ENCODE measurements at regions not wholly inside any gene's neighbourhood (a gene's known extent, or its start where the extent isn't known, plus 50 kb on each side); places are given as distances from the start of the nearest gene placed in this dataset.

GRCh38 chr12:97250483-97250882, 212.1 kb upstream of the RMST start:
- Mint-ChIP-seq H3K27ac (no peak overlapping the region), H3K36me3 (no peaks in the 10 kb centered on the region), H3K4me1 (peaks cover 12% of the 10 kb centered on the region), H3K4me3 (no peak overlapping the region), H3K9me3 (no peaks in the 10 kb centered on the region), H3K27me3 (ENCODE audit: low read depth) (no peaks in the 10 kb centered on the region)
- TF ChIP-seq CTCF (IDR thresholded peaks at IDR 0.05; ENCODE audit: unreplicated experiment): no peak
- no peak for DNase-seq (ENCODE audit: low spot score in 2 of 2, unreplicated experiment in 2 of 2)

DNA sequence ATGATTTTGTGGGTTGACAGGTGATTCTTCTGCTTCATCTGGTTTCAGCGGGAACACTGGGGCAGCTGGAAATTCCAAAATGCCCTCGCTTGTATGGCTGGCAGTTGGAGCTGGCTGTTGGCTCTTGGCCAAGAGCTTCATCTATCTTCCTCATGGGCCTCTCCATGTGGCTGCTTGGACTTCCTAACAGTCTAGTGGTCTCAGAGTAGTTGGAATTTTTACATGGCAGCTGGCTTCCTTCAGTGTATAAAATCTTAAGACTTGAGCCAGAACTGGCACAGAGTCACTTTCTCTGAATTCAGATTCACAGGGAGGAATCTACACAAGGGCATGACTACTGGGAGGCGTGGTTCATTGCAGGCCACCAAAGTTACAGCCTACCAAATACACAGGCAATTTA, 204.9 kb upstream of the RMST start:
- no peak for DNase-seq (ENCODE audit: low spot score in 2 of 2, unreplicated experiment in 2 of 2)
- Mint-ChIP-seq H3K36me3 (no peaks in the 10 kb centered on the region), H3K9me3 (peaks cover under 1% of the 10 kb centered on the region), H3K4me1 (peaks cover 14% of the 10 kb centered on the region), H3K27me3 (ENCODE audit: low read depth) (no peaks in the 10 kb centered on the region), H3K27ac (no peak overlapping the region), H3K4me3 (no peak overlapping the region)
- TF ChIP-seq CTCF (IDR thresholded peaks at IDR 0.05; ENCODE audit: unreplicated experiment): no peak

DNA sequence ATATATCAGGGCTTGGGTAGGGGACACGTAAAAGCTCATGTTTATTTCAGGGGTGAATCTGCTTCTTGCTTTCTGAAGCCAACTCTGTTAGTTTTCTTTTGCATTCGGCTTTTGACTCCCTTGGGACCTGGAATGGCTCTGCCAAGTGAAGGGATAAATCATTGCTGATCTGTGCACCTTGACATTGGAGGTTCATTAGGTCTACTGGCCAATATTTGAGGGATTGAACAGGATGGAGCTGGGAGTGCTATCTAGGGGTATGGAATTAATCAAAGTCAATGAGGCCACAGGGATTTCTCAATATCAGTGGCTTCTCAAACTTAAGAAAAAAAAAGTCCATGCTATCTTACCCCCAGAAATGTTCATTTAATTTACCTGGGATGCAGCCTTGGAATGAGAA, 203.5 kb upstream of the RMST start:
- no peaks in the 10 kb centered on the region for H3K27me3 Mint-ChIP-seq (ENCODE audit: low read depth)
- H3K4me3 Mint-ChIP-seq: no peak overlapping the region
- H3K36me3 Mint-ChIP-seq: no peaks in the 10 kb centered on the region
- peaks cover 12% of the 10 kb centered on the region for H3K4me1 Mint-ChIP-seq
- H3K27ac Mint-ChIP-seq: no peak overlapping the region
- no peak for DNase-seq (ENCODE audit: low spot score in 2 of 2, unreplicated experiment in 2 of 2)
- H3K9me3 Mint-ChIP-seq: peaks cover 5% of the 10 kb centered on the region
- TF ChIP-seq CTCF (IDR thresholded peaks at IDR 0.05; ENCODE audit: unreplicated experiment): no peak

DNA sequence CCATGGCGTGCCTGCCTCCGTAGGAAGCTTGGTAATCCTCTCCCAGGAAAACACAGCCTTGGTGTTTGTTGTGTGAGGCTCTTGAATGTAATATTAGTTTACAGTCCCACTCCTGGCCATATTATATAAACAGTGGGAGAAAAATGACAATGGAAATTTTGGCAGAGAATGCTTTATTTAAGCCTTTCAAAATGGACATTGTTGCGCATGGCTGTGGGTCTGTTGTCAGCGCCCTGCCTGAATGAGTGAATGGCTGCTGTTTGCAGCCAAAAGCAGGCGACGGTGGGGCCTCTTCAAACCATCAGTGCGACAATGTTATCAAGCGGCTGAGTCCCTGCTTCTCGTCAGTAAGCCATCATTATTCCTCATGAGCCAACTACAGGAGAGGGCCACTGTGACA, 201.8 kb upstream of the RMST start:
- no peak for TF ChIP-seq CTCF (IDR thresholded peaks at IDR 0.05; ENCODE audit: unreplicated experiment)
- no peak overlapping the region for H3K4me3 Mint-ChIP-seq
- no peaks in the 10 kb centered on the region for H3K27me3 Mint-ChIP-seq (ENCODE audit: low read depth)
- H3K36me3 Mint-ChIP-seq: no peaks in the 10 kb centered on the region
- peaks cover 5% of the 10 kb centered on the region for H3K9me3 Mint-ChIP-seq
- DNase-seq (ENCODE audit: low spot score in 2 of 2, unreplicated experiment in 2 of 2): no peak
- H3K4me1 Mint-ChIP-seq: peaks cover 10% of the 10 kb centered on the region
- H3K27ac Mint-ChIP-seq: no peak overlapping the region

- Mint-ChIP-seq H3K4me1 (peaks cover 7% of the 10 kb centered on the region), H3K36me3 (peaks cover 2% of the 10 kb centered on the region), H3K4me3 (no peak overlapping the region), H3K27ac (no peak overlapping the region), H3K27me3 (ENCODE audit: low read depth) (no peaks in the 10 kb centered on the region), H3K9me3 (peaks cover 13% of the 10 kb centered on the region)
- TF ChIP-seq CTCF (IDR thresholded peaks at IDR 0.05; ENCODE audit: unreplicated experiment): no peak
- no peak for DNase-seq (ENCODE audit: low spot score in 2 of 2, unreplicated experiment in 2 of 2)
Measured at GRCh38 chr12:97267166-97267565, 195.4 kb upstream of the RMST start.

GRCh38 chr12:97267594-97268202, 194.9 kb upstream of the RMST start:
- H3K9me3 Mint-ChIP-seq: peaks cover 17% of the 10 kb centered on the region
- peaks cover 7% of the 10 kb centered on the region for H3K4me1 Mint-ChIP-seq
- TF ChIP-seq CTCF (IDR thresholded peaks at IDR 0.05; ENCODE audit: unreplicated experiment): no peak
- no peaks in the 10 kb centered on the region for H3K27me3 Mint-ChIP-seq (ENCODE audit: low read depth)
- H3K36me3 Mint-ChIP-seq: peaks cover 2% of the 10 kb centered on the region
- no peak for DNase-seq (ENCODE audit: low spot score in 2 of 2, unreplicated experiment in 2 of 2)
- H3K27ac Mint-ChIP-seq: peak overlapping the region; percentile 74
- H3K4me3 Mint-ChIP-seq: no peak overlapping the region

All from mesothelial cell of epicardium (in vitro differentiated cells).